IPS-NIHi7 (cell line): ENCODE measurements at regions not wholly inside any gene's neighbourhood (a gene's known extent, or its start where the extent isn't known, plus 50 kb on each side); places are given as distances from the start of the nearest gene placed in this dataset.

Source experiments
- DNase-seq: peaks from one replicate; pipeline ENCODE4 v3.0.0; 2012; ENCODE audit warnings: mixed read lengths; ENCODE audit errors: extremely low spot score

DNA sequence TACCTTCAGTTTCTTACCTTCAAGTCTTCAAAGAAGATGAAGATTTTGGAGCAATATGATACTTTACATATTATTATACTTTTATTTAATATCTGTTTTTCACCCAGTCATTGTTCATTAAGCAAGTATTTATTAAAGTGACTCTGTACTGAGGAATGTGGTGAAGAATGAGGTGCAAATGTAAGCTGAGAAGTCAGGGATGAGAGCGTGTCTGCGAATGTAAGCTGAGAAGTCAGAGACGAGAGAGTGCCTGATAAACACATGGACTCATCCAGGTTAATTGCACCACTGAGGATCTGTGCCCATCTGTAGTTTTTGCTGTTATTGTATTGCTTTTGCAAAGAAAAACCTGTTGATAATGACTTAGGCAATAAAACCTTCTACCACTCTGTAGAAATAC lies 211.9 kb upstream of the FAR2 start:
- peak; percentile 19 for DNase-seq

DNA sequence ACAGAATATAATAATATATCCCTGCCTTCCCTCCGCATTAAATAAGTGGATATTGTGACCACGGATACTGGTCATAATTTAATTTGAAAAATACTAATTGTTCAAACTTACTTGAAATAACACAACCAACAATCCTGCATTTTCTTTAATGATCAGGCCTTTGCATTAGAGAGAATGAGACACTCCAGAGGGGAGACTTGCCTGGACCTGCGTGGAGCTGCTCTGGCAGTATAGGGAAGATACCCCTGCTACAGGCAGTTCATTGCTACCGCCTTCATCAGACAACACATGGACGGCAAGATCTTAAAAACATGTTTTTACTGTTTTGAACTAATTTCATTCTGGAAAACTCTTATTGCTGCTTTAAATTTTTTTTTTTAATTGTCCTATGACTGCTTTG lies 211.0 kb upstream of the FAR2 start:
- no peak for DNase-seq

DNA sequence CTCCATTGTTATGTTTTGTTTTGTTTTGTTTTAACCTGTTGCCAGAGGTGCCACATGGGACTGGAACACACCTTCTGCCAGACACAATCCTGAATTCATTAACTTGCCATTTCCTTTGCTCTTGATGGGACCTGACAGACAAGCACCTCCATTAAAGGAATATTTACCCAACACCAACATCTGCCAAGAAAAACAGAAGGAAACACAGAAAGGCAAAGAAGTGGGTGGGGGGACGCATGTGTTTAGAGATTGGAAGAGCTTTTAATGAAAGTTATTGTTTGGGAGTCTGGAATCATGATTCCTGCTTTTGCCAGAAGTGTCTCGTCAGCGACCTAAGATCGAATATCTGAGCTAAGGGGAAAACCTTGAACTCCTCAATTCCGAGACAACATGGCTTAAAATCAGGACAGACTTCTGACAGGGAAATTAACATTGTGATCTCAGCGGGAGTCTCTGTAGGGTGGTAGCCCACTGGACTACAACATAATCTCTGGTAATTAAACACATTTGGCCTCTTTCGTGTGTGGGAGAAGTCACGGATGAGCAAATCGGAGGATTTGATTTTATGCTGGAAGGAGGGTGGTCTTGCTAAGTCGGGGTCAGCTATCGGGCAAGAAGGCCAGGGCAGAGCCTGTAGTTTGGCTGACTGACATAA lies 210.4 kb upstream of the FAR2 start:
- no peak for DNase-seq

DNA sequence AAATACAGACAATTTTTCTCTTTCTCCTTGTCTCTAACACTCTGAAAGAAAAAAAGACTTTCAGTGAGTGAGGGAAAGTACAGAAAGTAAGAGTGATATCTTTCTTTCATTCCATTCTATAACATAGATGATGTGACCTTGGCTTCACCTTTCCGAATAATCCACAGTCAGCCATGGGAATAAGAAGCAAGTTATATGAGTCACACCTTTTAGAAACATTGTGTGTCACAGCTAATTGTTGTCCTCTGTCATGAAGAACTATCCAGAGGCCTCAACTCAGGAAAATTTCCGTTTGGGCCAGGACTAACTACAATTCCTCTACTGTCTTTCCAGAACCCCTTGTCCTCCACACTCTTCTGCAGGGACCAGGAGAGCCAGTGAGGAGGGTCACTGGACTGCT lies 209.7 kb upstream of the FAR2 start:
- DNase-seq = no peak

DNA sequence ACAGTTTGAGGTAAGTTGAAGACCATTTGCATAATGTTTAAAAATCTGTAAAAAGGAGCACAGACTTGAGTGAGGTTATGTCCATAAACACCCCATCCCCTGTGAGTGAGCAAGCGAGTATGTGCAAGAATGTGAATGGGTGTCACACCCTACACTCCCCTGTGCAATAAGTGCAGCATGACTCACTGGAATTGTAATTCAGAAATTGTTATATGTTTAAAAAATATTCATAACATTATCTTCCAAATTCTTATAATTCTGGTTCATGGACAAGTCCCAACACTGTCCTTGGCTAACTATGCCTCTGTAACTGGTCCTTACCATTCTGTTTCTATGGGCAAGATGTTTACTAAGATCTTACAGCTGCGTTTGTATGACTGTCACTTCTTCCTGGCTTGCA lies 207.8 kb upstream of the FAR2 start:
- DNase-seq = no peak

DNA sequence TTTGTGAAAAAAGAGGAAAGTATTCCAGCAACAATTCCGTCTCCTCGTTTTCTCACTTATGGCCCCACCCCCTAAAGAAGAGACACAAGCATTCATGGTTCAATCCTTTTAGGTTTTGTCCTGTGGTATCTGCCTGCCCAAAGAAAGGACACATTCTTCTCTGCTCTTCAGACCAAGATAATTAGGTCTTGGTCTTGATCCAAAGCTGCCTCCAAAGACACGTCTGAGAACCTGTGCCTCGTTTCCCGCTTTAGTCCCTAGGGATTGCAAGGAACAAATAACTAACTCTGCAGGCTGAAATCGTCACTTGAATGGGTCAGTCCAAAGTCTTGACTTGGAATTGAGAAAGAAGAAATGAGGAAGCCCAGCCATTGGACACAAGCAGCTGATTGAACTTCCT lies 202.7 kb upstream of the FAR2 start:
- no peak for DNase-seq

DNA sequence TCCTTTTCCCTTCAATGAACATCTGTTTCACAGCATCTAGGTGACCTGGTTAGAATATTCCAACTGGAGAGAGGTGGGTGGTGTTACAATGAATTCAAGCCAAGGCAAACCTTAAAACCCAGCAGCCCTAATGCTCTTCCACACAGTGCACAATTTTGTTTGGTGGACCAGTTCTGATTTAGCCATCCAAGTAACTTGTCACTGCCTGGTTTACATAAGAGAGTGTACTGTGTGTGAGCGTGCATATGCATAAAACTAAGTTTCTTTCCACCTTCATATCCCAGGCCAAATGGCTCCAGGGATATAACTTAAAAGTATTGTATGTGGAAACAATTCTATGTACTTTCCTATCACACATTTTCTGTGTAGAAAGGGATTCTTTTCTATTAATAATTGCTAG lies 200.4 kb upstream of the FAR2 start:
- DNase-seq = no peak

DNA sequence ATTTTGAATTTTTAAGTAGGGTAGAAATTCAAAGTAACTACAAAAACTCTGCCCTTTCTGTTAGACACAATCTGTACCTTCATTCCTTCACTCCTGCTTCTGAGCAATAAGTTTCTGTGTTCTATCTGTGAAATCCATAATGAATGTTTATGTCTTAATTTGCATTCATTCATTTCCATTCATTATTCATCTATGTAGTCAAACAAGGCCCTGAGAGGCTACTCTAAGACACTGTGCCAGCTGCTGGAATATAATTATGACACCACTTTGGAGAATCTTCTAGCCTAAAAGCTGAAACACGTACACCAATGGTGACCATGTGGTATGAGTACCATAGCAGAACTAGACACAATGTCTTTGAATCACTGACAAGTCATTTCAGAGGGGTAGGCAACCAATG lies 199.9 kb upstream of the FAR2 start:
- no peak for DNase-seq

DNA sequence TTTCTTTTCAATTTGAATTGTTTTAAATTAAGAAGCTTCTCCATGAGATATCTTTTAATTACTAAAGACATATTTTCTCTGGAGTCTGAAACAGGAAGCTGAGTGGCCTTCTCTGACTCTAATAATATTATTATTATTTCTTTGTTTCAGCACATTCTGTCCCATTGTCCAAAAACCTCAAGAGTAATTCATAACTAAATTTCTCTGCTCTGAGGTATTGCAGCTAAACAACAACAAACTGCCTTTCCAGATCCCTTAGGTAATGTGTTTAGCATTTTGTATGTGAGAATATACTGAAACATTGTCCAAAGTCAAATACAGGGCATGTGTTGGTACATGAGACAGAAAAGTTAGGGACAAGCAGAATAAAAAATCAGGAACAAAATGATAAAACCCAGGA lies 199.0 kb upstream of the FAR2 start:
- DNase-seq = no peak

DNA sequence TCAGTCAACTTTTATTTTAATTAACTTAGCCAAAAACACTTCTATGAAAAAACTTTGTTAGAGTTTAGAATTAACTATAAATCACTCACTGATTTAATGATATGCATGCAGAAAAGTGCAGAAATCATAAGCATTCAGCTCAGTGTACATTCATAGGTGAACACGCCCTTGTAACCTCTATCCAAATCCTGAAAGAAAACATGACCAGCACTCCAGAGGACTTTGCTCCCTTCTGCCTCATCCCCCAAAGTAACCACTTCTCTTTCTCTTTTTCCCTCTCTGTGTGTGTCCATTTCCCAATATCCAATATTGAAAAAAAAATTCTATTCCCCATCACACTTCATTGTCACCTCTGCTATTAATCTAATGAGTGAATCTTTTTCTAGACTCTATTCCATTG lies 197.1 kb upstream of the FAR2 start:
- no peak for DNase-seq

DNA sequence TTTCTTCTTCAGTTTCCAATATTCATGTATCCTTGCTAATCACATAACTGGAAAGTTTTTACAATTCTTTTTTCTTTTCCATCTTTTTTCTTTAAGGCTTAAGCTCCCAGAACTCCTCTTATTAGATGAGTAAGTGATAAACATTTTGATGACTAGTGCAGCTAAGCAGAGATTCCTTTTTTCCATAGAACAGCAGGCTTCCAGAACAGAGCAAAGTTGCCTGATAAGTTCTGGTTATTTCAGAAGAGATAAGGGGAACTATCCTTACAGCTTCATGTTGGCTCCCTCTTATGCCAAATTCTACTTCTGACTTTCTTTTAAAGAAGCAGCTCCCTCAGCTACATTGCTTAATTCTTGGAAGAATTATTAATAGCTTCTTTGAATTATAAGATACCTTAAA lies 194.7 kb upstream of the FAR2 start:
- DNase-seq = no peak

DNA sequence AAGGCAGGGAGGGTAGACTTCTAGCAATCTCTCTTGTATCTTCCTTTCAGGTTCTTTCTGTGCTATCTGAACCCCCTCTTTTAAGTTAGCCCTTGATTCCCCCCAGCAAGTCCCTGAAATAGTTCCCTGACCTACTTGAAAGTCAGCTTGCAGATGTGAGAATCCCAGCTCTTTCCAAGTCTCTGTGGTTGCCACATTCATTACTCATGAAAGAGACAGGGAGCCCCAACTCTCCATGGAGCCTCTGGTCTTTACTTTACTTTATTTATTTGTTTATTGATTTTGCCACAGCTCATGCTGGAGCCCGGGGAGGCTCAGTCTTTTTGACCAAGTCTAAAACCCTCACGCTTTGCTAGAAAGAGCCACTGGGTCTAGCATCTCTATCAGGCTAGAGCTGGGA lies 193.6 kb upstream of the FAR2 start:
- no peak for DNase-seq

DNA sequence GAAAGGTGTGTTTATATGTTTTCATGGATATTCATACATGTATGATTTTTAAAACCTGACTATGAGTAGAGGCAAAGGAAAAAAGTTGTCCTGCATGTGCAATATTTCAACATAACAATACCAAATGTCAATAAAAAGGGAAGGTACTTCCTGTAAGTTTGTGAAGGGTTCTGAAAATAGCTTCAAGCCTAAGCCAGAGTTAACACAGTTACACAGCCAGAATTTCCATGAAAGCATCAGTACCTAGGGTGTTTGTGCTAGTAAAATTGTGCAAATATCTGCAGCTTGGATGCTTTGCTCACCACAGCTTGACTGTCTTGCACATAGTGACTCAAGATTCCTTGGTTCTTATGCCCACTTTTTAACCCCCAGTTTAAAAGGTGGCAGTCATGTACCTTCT lies 193.1 kb upstream of the FAR2 start:
- DNase-seq = no peak

DNA sequence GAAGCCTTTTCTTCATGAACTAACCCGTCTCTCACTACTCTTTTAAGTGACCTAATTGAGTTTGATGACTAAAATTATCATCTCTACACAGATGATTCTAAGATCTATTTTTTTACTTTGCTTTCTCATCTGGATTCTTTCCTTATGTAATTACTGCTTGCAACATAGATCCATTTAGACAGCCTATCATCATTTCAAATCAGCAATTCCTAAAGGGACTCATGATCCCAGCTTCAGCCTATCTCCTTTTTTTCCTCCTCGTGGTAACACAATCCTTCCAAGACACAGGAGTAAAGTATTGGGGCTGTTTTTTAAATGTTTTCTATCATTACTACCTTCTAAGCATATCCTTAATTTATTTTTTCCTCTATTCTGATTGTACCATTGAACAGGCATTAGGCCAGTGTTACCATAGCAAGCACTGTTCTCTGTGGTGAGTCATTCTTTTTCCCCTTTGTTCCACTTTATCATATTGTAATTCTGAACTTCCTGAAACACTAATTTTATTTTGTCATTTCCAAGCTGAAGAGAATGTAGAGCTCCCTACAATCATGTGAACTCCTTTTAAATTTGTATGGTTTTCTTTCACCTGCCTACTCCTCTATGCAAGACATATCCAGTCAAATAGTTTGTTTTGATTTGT lies 190.4 kb upstream of the FAR2 start:
- no peak for DNase-seq

DNA sequence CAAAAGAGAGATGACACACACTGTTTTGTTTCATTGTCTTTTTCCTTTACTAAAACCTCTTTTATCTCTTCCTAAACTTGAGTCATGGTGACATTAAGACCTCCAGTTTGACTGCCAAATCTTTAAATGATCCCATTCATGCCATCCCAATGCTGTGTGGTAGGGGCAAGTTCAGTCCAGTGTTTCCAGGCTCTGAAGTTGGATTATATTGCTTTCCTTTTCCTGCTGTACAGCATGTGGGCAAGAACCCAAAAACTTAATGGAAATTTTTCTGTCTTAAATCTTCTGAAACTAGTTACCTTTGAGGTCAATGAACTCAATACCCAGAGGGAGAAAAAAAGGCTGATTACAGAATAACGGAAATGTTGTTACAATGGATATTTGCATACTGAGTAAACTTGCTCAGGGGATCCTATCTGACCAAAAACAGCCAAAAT lies 187.1 kb upstream of the FAR2 start:
- no peak for DNase-seq

DNA sequence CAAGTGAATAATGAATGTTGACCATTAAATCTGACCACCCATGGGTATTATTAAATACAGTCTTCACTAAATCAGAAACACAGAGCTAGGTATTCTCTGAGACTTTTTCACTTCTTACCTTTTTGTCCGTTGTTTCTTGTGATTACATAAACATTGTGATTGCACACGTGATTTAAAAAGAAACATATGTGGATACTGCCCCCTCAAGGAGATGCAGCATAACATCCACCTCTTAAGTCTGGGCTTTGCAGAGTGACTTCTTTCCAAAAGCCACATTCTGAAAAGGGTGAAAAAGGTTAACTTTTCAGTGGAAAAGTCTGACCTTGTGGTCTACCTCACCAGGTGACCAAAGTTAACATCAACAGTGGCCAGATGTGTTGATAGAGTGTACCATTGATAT lies 185.5 kb upstream of the FAR2 start:
- DNase-seq = peak; percentile 27

DNA sequence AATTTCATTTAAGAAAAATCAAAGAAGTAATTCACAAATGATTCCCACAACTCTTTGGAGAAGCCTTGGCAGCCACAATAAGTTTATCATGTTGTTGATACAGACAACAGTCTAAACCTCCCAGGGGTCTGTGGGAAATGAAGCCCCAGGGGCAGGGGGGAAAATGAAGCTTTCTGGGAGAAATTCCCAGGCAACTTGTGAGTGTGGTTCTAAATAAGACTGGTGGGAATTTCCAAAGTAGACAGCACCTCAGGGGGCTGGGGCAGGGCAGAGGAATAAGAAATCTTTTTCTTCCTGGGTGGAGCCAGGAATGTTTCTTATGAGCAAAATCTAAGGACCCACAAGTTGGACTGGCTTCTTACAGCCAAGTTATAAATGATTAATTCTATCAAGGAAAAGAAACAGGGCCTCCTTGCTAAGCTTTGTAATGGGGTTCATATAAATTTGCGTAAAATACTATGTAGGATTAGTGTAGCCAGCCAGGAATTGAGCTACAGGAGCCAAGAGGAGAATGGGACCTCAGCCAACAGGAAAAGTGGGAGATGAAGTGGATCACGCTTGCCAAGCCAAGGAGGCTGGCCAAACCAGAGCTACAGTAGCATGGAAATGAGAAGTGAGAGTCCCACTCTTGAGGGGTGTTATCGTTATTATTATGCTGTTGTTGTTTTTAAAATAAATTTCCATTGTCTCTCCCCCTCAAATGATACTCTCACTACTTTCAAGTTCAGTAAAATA lies 182.9 kb upstream of the FAR2 start:
- no peak for DNase-seq

DNA sequence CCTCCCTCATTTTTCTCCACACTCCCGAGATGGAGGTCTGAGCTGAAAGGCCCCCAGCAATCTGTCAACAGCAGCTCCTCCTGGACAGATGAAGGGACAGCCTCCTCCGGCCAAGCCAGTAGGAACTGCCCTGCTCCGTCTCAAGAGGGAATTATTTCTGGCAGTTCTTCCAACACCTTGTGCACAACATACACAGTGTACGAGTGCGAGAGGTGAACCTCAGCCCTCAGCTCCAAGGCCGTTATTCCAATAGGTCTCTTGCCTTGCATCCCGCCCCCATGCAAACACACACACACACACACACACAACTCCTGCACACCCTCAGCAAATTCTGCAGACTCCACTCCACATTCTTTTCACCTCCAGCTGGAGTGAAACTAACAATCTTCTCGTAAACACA lies 181.7 kb upstream of the FAR2 start:
- no peak for DNase-seq

DNA sequence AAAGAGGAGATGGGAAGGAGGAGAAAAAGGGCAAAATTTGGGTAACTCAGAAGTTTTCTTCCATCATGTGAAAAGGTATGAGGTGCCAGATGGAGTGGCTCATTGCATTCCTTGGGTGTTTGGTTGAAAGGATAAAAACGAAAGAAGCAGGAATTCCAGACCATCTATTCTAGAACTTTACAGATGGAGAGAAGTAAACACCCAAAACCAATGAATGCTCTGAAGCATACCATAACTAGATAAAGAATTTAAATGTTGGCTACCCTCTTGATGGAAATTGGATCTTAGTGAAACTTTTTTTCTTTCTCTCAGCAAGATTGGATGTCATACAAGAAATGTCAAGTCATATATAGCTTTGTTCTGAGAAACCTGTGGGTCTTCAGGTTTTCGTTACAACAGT lies 175.6 kb upstream of the FAR2 start:
- no peak for DNase-seq

DNA sequence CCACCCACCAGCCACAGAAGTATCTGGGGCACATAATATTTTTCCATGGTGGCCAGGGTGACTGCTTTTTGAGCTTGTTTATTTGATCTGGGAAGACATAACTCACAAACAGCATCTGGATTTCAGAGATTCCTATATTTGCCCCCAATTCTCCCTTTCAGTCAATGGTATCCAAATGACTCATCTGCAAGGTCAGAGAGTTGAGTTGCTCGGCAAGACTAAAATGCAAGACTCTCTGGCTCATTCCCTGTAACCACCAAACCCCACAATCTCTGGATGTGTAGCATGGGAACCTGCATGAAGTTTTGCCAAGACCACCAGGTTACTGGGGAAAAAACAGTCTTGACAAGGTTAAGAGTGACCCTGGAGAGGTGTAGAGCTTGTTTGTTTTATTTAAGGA lies 174.9 kb upstream of the FAR2 start:
- DNase-seq = no peak

DNA sequence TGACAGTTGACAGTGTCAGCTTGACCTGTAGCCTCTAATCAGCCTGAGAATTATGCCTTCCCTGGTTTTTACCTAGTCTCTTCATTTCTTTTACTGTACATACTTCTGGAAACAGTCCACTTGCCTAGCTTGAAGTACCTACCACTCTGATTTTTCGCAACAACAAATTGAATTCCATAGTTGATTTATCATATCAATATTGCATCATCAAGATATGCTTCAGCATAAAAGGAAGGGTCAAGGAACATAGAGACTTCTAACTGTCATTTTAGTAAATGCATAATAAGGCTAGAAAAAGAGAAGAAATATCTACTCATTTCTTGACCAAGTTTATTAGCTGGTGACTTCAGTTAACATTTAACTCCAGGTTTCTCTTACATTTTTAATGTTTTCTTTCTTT lies 174.2 kb upstream of the FAR2 start:
- no peak for DNase-seq

DNA sequence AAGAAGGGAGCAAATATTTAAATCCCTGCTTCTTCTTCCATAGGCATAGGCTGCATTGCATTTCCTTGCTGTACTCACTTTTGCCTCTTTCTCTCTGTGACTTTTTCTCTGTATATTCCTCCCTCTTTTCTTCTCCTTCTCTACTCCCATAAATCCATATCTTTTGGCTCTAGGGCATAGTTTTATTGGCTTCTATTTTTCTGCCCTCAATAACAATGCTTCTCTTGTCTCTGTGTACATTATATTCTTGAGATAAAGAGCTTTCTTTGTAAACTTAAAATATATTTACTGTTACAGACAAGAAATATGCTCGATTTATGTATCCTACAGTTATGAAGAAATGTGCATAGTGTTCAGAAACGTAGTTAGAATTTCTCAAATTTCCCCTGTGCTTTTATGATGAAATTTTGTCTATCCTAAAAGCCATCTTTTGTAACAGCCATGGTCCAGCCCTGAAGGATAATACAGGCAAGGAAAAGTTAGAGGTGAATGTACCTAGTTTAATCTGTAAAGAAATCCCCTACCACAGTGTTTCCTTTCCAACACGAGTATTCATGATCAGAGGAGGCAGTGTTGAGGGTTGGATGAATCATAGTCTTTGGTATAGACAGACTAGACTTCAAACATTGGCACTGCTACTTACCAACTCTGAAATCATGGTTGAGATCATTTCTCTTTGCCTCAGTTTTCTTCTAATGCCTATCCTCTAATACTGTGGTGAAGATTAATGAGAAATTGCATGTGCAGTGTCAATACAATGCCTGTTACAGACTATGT lies 173.3 kb upstream of the FAR2 start:
- no peak for DNase-seq

DNA sequence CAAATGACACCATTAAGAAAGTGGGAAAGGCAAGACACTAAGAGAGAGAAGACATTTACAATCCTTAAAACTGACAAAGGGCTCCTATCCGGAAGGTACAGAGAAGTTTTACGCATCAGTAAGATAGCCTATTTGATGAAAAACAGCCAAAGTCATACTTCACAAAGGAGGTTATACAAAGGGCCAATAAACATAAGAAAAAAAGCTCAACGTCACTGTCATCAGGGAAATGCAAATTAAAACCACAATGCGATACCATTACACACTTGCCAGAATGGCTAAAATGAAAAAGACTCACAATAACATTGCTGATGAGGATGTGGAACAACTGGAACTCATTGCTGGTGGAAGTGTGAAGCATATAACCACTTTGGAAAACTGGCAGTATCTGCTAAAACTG lies 168.6 kb upstream of the FAR2 start:
- DNase-seq = no peak
